ENCODE measurements at regions not wholly inside any gene's neighbourhood (a gene's known extent, or its start where the extent isn't known, plus 50 kb on each side); places are given as distances from the start of the nearest gene placed in this dataset.

DNA sequence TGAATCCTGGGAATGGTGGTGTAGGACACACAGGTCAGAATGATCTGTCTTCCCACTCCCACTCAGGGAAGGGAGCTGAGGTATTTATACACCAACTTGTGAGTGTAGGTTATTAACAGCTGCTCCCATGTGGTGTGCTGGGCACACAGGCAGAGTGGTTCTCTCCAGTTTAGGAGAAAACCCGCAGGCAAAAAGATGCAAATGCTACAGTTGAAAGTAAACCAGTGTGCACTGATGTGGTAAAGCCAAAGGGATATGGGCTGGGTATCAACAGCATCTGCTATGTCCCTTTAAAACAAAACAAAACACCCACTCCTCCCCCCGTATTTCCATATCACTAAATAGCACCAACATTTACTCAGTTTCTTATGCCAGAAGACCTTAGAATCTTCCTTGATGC is 75.4 kb upstream of the SYT13 start:
- Mint-ChIP-seq H3K4me3 (ENCODE audit: unreplicated experiment) (no peak overlapping the region), H3K27ac (ENCODE audit: unreplicated experiment) (no peak overlapping the region), H3K36me3 (ENCODE audit: low read depth, unreplicated experiment) (no peaks in the 10 kb centered on the region), H3K9me3 (ENCODE audit: unreplicated experiment) (peaks cover 2% of the 10 kb centered on the region), H3K27me3 (ENCODE audit: low read depth, unreplicated experiment) (peaks cover 78% of the 10 kb centered on the region), H3K4me1 (ENCODE audit: low read depth, unreplicated experiment) (no peaks in the 10 kb centered on the region)
- H3K27me3 ChIP-seq (ENCODE audit: insufficient read depth, low read length) = peaks cover 28% of the 10 kb centered on the region
- H4K20me1 ChIP-seq (ENCODE audit: insufficient read depth, low read length) = no peaks in the 10 kb centered on the region
- H3K4me2 ChIP-seq (ENCODE audit: low read length) = no peak overlapping the region
- no peaks in the 10 kb centered on the region for H3K9me3 ChIP-seq (ENCODE audit: insufficient read depth, low read depth, low read length)
- DNase-seq (ENCODE audit: low read depth) (no peak), FAIRE-seq (no peak)
- no peak overlapping the region for H3K27ac ChIP-seq (ENCODE audit: low read depth, low read length)
- TF ChIP-seq, protein P1, sequence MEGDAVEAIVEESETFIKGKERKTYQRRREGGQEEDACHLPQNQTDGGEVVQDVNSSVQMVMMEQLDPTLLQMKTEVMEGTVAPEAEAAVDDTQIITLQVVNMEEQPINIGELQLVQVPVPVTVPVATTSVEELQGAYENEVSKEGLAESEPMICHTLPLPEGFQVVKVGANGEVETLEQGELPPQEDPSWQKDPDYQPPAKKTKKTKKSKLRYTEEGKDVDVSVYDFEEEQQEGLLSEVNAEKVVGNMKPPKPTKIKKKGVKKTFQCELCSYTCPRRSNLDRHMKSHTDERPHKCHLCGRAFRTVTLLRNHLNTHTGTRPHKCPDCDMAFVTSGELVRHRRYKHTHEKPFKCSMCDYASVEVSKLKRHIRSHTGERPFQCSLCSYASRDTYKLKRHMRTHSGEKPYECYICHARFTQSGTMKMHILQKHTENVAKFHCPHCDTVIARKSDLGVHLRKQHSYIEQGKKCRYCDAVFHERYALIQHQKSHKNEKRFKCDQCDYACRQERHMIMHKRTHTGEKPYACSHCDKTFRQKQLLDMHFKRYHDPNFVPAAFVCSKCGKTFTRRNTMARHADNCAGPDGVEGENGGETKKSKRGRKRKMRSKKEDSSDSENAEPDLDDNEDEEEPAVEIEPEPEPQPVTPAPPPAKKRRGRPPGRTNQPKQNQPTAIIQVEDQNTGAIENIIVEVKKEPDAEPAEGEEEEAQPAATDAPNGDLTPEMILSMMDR (IDR thresholded peaks at IDR 0.05; ENCODE audit: insufficient read depth, low read depth, low read length) = no peak
- no peak for TF ChIP-seq EZH2 (IDR thresholded peaks at IDR 0.05; ENCODE audit: insufficient read depth, low read length)
- H3K79me2 ChIP-seq (ENCODE audit: insufficient read depth, low read length) = no peaks in the 10 kb centered on the region
- no peak overlapping the region for H3K9ac ChIP-seq (ENCODE audit: low read length)
- H3K36me3 ChIP-seq (ENCODE audit: insufficient read depth, low read length) = no peaks in the 10 kb centered on the region
- H2AFZ ChIP-seq (ENCODE audit: low read depth, low read length) = no peak overlapping the region
- H3K4me1 ChIP-seq (ENCODE audit: insufficient read depth, low read length) = no peaks in the 10 kb centered on the region
- H3K4me3 ChIP-seq (ENCODE audit: insufficient read depth, low read depth, low read length) = no peak overlapping the region

DNA sequence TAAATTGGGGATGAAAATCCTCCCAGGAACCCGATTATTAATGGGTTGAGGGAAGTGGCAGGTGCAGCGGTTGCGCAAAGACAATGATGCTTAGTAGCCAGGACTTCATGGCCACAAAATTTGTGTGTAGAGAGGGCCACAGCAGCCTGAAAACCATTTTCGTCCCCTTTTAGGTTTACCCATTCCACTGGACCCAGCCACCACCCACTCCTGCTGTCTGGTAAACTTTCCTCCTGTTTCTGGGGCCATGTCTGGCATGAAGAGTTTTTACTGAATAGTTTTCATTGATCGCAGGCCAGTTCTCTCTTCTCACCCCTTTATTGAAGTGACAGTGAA is 69.5 kb upstream of the SYT13 start:
- Histone ChIP-seq H3K27me3 (ENCODE audit: insufficient read depth, low read length) (peaks cover 3% of the 10 kb centered on the region), H3K36me3 (ENCODE audit: insufficient read depth, low read length) (no peaks in the 10 kb centered on the region), H3K27ac (ENCODE audit: low read depth, low read length) (no peak overlapping the region), H3K4me2 (ENCODE audit: low read length) (peak overlapping the region; percentile 86), H2AFZ (ENCODE audit: low read depth, low read length) (peak overlapping the region; percentile 94), H3K4me1 (ENCODE audit: insufficient read depth, low read length) (no peaks in the 10 kb centered on the region), H3K4me3 (ENCODE audit: insufficient read depth, low read depth, low read length) (peak overlapping the region; percentile 62), H3K9ac (ENCODE audit: low read length) (peak overlapping the region; percentile 56), H3K9me3 (ENCODE audit: insufficient read depth, low read depth, low read length) (no peaks in the 10 kb centered on the region), H3K79me2 (ENCODE audit: insufficient read depth, low read length) (no peaks in the 10 kb centered on the region), H4K20me1 (ENCODE audit: insufficient read depth, low read length) (no peaks in the 10 kb centered on the region)
- H3K36me3 Mint-ChIP-seq (ENCODE audit: low read depth, unreplicated experiment) = no peaks in the 10 kb centered on the region
- no peaks in the 10 kb centered on the region for H3K4me1 Mint-ChIP-seq (ENCODE audit: low read depth, unreplicated experiment)
- H3K27me3 Mint-ChIP-seq (ENCODE audit: low read depth, unreplicated experiment) = peaks cover 27% of the 10 kb centered on the region
- DNase-seq (ENCODE audit: low read depth) (no peak), FAIRE-seq (no peak)
- H3K9me3 Mint-ChIP-seq (ENCODE audit: unreplicated experiment) = no peaks in the 10 kb centered on the region
- TF ChIP-seq EZH2 (IDR thresholded peaks at IDR 0.05; ENCODE audit: insufficient read depth, low read length) = no peak
- TF ChIP-seq, protein P1 (IDR thresholded peaks at IDR 0.05; ENCODE audit: insufficient read depth, low read depth, low read length) = no peak
- peak overlapping the region; percentile 80 for H3K4me3 Mint-ChIP-seq (ENCODE audit: unreplicated experiment)
- H3K27ac Mint-ChIP-seq (ENCODE audit: unreplicated experiment) = peak overlapping the region; percentile 26

DNA sequence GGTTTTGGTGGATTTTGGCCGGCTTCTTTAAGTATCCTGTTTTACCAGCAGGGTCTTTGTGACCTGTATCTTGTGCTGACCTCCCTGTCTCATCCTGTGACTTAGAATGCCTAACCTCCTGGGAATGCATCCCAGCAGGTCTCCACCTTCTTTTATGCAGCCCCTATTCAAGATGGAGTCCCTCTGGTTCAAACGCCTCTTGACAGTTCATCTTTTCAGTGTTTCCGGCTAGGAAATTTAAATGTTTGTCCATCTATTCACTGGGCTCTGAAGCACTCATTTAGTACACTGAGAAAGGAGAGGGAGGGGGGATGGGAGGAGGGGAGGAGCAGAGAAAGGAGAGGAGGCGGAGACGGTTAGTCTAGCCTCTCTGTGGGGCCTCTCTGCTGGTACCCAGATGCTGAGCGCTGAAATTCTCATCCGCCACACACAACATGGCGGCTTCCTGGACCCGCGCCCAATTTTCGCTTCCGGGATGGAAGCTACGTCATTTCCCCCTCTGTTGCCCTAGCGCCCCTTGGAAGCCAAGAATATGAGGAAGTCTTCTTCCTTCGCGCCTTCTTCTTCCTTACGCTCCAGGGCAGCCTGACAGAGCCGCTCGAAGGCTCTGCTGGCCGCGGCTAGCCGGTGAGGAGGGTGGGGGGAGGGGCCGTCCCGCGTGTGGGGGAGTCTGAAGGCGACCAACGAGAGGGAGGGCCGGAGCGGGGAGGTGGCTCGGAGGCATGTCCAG is 69.0 kb upstream of the SYT13 start:
- H3K36me3 Mint-ChIP-seq (ENCODE audit: low read depth, unreplicated experiment) = no peaks in the 10 kb centered on the region
- FAIRE-seq (no peak), DNase-seq (ENCODE audit: low read depth) (peak; percentile 55)
- no peaks in the 10 kb centered on the region for H3K9me3 ChIP-seq (ENCODE audit: insufficient read depth, low read depth, low read length)
- H3K27ac ChIP-seq (ENCODE audit: low read depth, low read length) = no peak overlapping the region
- peak overlapping the region; percentile 94 for H2AFZ ChIP-seq (ENCODE audit: low read depth, low read length)
- H4K20me1 ChIP-seq (ENCODE audit: insufficient read depth, low read length) = no peaks in the 10 kb centered on the region
- peak overlapping the region; percentile 26 for H3K27ac Mint-ChIP-seq (ENCODE audit: unreplicated experiment)
- H3K4me3 ChIP-seq (ENCODE audit: insufficient read depth, low read depth, low read length) = peak overlapping the region; percentile 62
- no peaks in the 10 kb centered on the region for H3K79me2 ChIP-seq (ENCODE audit: insufficient read depth, low read length)
- H3K36me3 ChIP-seq (ENCODE audit: insufficient read depth, low read length) = no peaks in the 10 kb centered on the region
- H3K27me3 Mint-ChIP-seq (ENCODE audit: low read depth, unreplicated experiment) = peaks cover 23% of the 10 kb centered on the region
- peaks cover 8% of the 10 kb centered on the region for H3K27me3 ChIP-seq (ENCODE audit: insufficient read depth, low read length)
- H3K4me2 ChIP-seq (ENCODE audit: low read length) = peak overlapping the region; percentile 86
- peak overlapping the region; percentile 80 for H3K4me3 Mint-ChIP-seq (ENCODE audit: unreplicated experiment)
- no peaks in the 10 kb centered on the region for H3K4me1 ChIP-seq (ENCODE audit: insufficient read depth, low read length)
- no peaks in the 10 kb centered on the region for H3K9me3 Mint-ChIP-seq (ENCODE audit: unreplicated experiment)
- peak overlapping the region; percentile 56 for H3K9ac ChIP-seq (ENCODE audit: low read length)
- H3K4me1 Mint-ChIP-seq (ENCODE audit: low read depth, unreplicated experiment) = no peaks in the 10 kb centered on the region
- TF ChIP-seq EZH2 (IDR thresholded peaks at IDR 0.05; ENCODE audit: insufficient read depth, low read length) = no peak
- TF ChIP-seq, protein P1 (IDR thresholded peaks at IDR 0.05; ENCODE audit: insufficient read depth, low read depth, low read length) = no peak
